ENCODE measurements at regions not wholly inside any gene's neighbourhood (a gene's known extent, or its start where the extent isn't known, plus 50 kb on each side); places are given as distances from the start of the nearest gene placed in this dataset.

GRCh38 chr5:2284678-2285077, 402.0 kb upstream of the IRX4 start:
- TF ChIP-seq CTCF (IDR thresholded peaks at IDR 0.05; ENCODE audit: low read depth, low read length, poor library complexity, severe bottlenecking), result no peak
- TF ChIP-seq EZH2phosphoT487 (IDR thresholded peaks at IDR 0.05; ENCODE audit: borderline replicate concordance, low read length), result no peak

Data from DOHH2 (cell line).